ENCODE measurements at regions not wholly inside any gene's neighbourhood (a gene's known extent, or its start where the extent isn't known, plus 50 kb on each side); places are given as distances from the start of the nearest gene placed in this dataset.

- Histone ChIP-seq H3K27me3 (ENCODE audit: control insufficient read depth, insufficient read depth, low read length) (no peaks in the 10 kb centered on the region), H3K4me3 (ENCODE audit: low read depth, low read length) (no peak overlapping the region), H3K36me3 (ENCODE audit: control insufficient read depth, insufficient read depth, low read length) (no peaks in the 10 kb centered on the region)
- DNase-seq (ENCODE audit: low read depth) = no peak
- no peak for TF ChIP-seq CTCF (IDR thresholded peaks at IDR 0.05; ENCODE audit: insufficient read depth, low read length, poor library complexity, severe bottlenecking)
These were observed 322.0 kb downstream of the AACS start for GRCh38 chr12:125387206-125387605.

GRCh38 chr12:125389061-125389697 is 323.9 kb downstream of the AACS start:
- H3K36me3 ChIP-seq (ENCODE audit: control insufficient read depth, insufficient read depth, low read length) = no peaks in the 10 kb centered on the region
- H3K27me3 ChIP-seq (ENCODE audit: control insufficient read depth, insufficient read depth, low read length) = no peaks in the 10 kb centered on the region
- DNase-seq (ENCODE audit: low read depth) = no peak
- no peak overlapping the region for H3K4me3 ChIP-seq (ENCODE audit: low read depth, low read length)
- TF ChIP-seq CTCF (IDR thresholded peaks at IDR 0.05; ENCODE audit: insufficient read depth, low read length, poor library complexity, severe bottlenecking) = no peak

GRCh38 chr12:125393569-125393968 is 328.3 kb downstream of the AACS start:
- TF ChIP-seq CTCF (IDR thresholded peaks at IDR 0.05; ENCODE audit: insufficient read depth, low read length, poor library complexity, severe bottlenecking) = no peak
- DNase-seq (ENCODE audit: low read depth) = no peak
- Histone ChIP-seq H3K27me3 (ENCODE audit: control insufficient read depth, insufficient read depth, low read length) (no peaks in the 10 kb centered on the region), H3K4me3 (ENCODE audit: low read depth, low read length) (no peak overlapping the region), H3K36me3 (ENCODE audit: control insufficient read depth, insufficient read depth, low read length) (no peaks in the 10 kb centered on the region)

- no peaks in the 10 kb centered on the region for H3K27me3 ChIP-seq (ENCODE audit: control insufficient read depth, insufficient read depth, low read length)
- TF ChIP-seq CTCF (IDR thresholded peaks at IDR 0.05; ENCODE audit: insufficient read depth, low read length, poor library complexity, severe bottlenecking) = no peak
- no peak overlapping the region for H3K4me3 ChIP-seq (ENCODE audit: low read depth, low read length)
- no peaks in the 10 kb centered on the region for H3K36me3 ChIP-seq (ENCODE audit: control insufficient read depth, insufficient read depth, low read length)
- DNase-seq (ENCODE audit: low read depth) = no peak
These were observed 330.5 kb downstream of the AACS start for GRCh38 chr12:125395583-125396215.

GRCh38 chr12:125399489-125399888 is 334.3 kb downstream of the AACS start:
- Histone ChIP-seq H3K36me3 (ENCODE audit: control insufficient read depth, insufficient read depth, low read length) (no peaks in the 10 kb centered on the region), H3K4me3 (ENCODE audit: low read depth, low read length) (no peak overlapping the region), H3K27me3 (ENCODE audit: control insufficient read depth, insufficient read depth, low read length) (no peaks in the 10 kb centered on the region)
- DNase-seq (ENCODE audit: low read depth) = no peak
- TF ChIP-seq CTCF (IDR thresholded peaks at IDR 0.05; ENCODE audit: insufficient read depth, low read length, poor library complexity, severe bottlenecking) = no peak
